ENCODE measurements at regions not wholly inside any gene's neighbourhood (a gene's known extent, or its start where the extent isn't known, plus 50 kb on each side); places are given as distances from the start of the nearest gene placed in this dataset.

- Histone ChIP-seq H3K4me1 (peaks cover 20% of the 10 kb centered on the region), H3K9me3 (no peaks in the 10 kb centered on the region), H3K27me3 (no peaks in the 10 kb centered on the region), H3K36me3 (peaks cover 8% of the 10 kb centered on the region; the same call in 1 of the 2 replicates), H3K4me3 (ENCODE audit: low read depth, low read length) (peak overlapping the region; percentile 55)
- DNase-seq, result peak; percentile 34
- peak; percentile 38; the same call in 1 of the 2 replicates for TF ChIP-seq CTCF (IDR thresholded peaks at IDR 0.05; ENCODE audit: low read depth, low read length)
These were observed 139.2 kb upstream of the ANK2 start for GRCh38 chr4:112910109-112910736.

- H3K36me3 ChIP-seq, result no peaks in the 10 kb centered on the region
- TF ChIP-seq CTCF (IDR thresholded peaks at IDR 0.05; ENCODE audit: low read depth, low read length), result no peak
- no peaks in the 10 kb centered on the region for H3K9me3 ChIP-seq
- no peak overlapping the region for H3K4me3 ChIP-seq (ENCODE audit: low read depth, low read length)
- H3K27me3 ChIP-seq, result no peaks in the 10 kb centered on the region
- H3K4me1 ChIP-seq, result no peaks in the 10 kb centered on the region
- DNase-seq, result no peak
These were observed 132.6 kb upstream of the ANK2 start for GRCh38 chr4:112916868-112917267.

- Histone ChIP-seq H3K36me3 (no peaks in the 10 kb centered on the region), H3K9me3 (no peaks in the 10 kb centered on the region), H3K4me3 (ENCODE audit: low read depth, low read length) (no peak overlapping the region), H3K4me1 (peaks cover 13% of the 10 kb centered on the region), H3K27me3 (no peaks in the 10 kb centered on the region)
- DNase-seq, result no peak
- no peak for TF ChIP-seq CTCF (IDR thresholded peaks at IDR 0.05; ENCODE audit: low read depth, low read length)
These were observed 125.9 kb upstream of the ANK2 start for GRCh38 chr4:112923516-112923915.

GRCh38 chr4:112926819-112927218 lies 122.6 kb upstream of the ANK2 start:
- DNase-seq, result no peak
- no peak overlapping the region for H3K4me3 ChIP-seq (ENCODE audit: low read depth, low read length)
- no peaks in the 10 kb centered on the region for H3K36me3 ChIP-seq
- H3K27me3 ChIP-seq, result no peaks in the 10 kb centered on the region
- peaks cover 13% of the 10 kb centered on the region for H3K4me1 ChIP-seq
- no peak for TF ChIP-seq CTCF (IDR thresholded peaks at IDR 0.05; ENCODE audit: low read depth, low read length)
- H3K9me3 ChIP-seq, result no peaks in the 10 kb centered on the region

- no peak overlapping the region for H3K4me3 ChIP-seq (ENCODE audit: low read depth, low read length)
- no peaks in the 10 kb centered on the region for H3K9me3 ChIP-seq
- DNase-seq, result no peak
- no peaks in the 10 kb centered on the region for H3K36me3 ChIP-seq
- H3K27me3 ChIP-seq, result no peaks in the 10 kb centered on the region
- H3K4me1 ChIP-seq, result peaks cover 13% of the 10 kb centered on the region
- TF ChIP-seq CTCF (IDR thresholded peaks at IDR 0.05; ENCODE audit: low read depth, low read length), result no peak
These were observed 121.9 kb upstream of the ANK2 start for GRCh38 chr4:112927544-112927943.

GRCh38 chr4:112931001-112931400 lies 118.5 kb upstream of the ANK2 start:
- Histone ChIP-seq H3K36me3 (no peaks in the 10 kb centered on the region), H3K4me1 (peaks cover 8% of the 10 kb centered on the region), H3K4me3 (ENCODE audit: low read depth, low read length) (no peak overlapping the region), H3K27me3 (no peaks in the 10 kb centered on the region), H3K9me3 (no peaks in the 10 kb centered on the region)
- no peak for DNase-seq
- no peak for TF ChIP-seq CTCF (IDR thresholded peaks at IDR 0.05; ENCODE audit: low read depth, low read length)

Data from BE2C (cell line).